GM19043 (cell line): ENCODE measurements at regions not wholly inside any gene's neighbourhood (a gene's known extent, or its start where the extent isn't known, plus 50 kb on each side); places are given as distances from the start of the nearest gene placed in this dataset.

Source experiments
- ATAC-seq: cut with Tn5 transposase; IDR thresholded peaks from one replicate; pipeline ENCODE4 v1.9.1; 2021; ENCODE audit warnings: low read depth; ENCODE audit not compliant: unreplicated experiment

DNA sequence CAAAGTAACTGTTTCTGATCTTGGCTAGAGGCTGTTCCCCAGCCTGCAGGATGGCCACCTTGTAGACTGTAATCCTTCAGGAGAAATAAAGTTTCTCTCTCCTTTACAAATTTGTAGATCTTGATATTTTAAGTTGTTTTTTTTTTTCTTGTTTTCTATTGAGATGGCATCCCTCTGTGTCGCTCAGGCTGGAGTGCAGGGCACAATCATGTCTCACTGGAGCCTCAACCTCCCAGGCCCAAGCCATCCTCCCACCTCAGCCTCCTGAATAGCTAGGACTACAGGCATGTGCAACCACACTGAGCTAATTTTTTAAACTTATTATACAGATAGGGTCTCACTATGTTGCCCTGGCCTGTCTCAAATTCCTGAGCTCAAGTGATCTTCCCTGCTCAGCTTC lies 389.8 kb upstream of the LRRC4C start:
- ATAC-seq: no peak

DNA sequence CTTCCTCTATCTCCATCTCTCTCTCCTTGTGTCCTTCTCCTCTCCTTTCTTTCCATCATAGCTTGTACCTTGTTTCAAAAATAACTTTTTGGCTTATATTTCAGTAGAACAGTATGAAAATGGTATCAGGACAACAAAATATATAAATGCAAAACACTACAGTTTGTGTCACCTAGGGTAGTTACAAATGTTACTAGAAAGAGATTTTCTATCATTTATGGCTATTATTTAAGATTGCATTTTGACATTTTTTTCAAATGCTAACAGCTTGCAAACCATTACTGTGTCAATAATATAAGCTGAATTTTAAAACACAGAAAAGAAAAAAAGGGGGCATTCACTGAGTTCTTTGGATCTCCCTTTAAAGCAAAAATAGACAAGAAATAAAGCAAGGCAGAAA lies 392.3 kb upstream of the LRRC4C start:
- ATAC-seq: no peak

DNA sequence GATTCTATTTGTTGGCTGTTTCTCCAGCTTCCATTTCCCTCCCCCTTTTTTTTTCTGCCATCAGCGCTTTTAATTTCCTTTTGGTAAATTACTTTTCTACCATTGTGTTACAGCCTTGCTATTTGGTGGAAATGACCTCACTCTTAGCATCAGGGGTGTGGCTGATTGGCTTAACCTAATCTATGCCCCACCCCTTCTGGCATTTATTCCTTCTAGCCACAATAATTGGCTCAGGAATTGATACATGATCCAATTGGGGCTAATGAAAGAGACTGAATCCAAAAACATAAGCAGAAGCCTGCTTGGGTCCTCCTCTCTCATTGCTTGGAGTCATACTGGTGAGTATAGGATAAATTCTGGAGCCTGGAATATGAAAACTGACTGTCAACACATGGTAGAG lies 402.4 kb upstream of the LRRC4C start:
- ATAC-seq: no peak

DNA sequence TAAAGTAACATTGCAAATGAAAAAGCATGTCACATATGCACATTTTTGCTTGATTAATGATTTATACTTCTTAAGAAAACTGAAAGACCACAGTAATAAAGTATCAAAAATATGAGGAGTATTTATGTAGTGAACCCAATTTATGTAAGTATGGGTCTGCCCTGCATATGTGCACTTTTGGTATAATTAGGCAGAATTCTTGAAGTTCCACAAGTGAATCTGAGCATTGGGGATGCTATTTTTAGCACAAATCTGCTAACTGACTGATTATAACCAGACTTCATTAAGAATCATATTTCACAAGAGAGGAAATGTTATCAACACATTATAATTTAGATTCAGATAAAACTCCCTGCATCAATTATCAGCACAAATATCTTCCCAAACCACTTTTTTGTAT lies 407.1 kb upstream of the LRRC4C start:
- ATAC-seq: no peak

DNA sequence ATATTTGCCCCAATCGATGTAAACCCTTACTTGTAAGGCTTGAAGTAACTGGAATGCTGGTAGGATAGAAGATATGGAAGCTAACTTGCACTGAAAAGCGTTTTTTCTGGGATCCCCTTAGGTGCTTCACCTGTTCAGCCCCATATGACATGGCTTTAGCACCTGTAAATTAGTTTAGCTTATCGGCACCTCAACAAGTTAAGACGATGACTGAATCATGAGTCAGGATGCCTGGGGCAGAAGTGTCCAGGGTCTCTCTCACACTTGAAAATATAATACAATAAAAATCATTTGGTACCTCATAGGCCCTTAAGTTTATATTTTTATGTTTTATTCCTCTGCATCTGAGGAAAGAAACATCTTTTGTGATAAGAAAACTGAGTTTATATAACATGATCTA lies 409.2 kb upstream of the LRRC4C start:
- no peak for ATAC-seq

DNA sequence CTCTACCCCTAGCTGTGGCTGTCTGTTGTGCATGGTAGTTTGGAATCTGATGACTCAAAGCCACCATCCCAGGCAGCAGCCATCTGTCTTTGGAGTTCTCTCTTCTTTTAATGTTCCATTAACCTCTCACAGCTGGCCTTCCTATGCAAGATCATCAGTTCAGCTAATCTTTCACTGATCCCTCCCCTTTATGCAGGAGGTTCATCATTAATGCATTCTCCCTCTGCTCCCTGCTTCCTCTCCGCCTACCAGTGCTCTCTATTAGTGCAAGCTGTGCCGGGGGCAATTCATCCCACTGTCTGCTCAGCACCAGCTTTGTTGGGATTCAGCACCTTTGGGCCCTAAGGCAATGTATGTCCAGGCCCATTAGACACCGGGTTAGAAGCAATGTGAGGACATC lies 413.0 kb upstream of the LRRC4C start:
- no peak for ATAC-seq

DNA sequence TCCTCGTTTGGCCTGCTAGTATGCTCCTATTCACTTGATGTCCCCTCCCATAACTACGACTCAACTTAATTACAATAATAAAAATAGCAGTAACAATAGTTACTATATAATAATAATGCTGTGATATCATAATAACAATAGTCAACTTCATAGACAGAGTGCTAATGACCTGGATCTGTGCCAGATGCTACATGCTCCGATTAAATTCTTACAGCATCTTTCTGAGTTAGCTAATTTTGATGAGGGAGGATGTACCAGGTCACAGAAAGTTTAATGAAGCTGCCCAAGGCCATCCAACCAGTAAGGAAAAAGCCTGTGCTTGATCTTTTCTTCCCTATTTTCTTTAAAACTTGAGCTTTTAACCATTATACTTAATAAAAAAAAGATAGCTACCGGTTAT lies 413.4 kb upstream of the LRRC4C start:
- no peak for ATAC-seq

DNA sequence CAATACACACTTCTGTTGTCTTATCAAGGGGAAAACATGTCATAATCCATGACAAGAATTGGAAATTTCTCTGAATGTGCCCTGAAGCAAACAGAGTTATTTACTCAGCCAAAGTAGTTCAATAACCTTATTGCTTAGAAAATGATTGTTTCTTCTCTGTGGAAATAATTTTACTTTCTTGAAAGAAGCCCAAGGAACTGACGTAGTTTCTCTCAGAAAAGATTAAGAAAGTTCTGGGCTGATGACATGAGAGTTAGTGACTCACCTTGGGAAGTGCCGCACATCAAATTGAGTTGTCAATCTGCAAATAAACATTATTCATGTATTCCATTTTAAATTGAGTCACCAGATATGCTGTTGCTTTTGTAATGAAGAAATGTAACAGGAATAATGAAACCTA lies 418.6 kb upstream of the LRRC4C start:
- ATAC-seq: no peak

DNA sequence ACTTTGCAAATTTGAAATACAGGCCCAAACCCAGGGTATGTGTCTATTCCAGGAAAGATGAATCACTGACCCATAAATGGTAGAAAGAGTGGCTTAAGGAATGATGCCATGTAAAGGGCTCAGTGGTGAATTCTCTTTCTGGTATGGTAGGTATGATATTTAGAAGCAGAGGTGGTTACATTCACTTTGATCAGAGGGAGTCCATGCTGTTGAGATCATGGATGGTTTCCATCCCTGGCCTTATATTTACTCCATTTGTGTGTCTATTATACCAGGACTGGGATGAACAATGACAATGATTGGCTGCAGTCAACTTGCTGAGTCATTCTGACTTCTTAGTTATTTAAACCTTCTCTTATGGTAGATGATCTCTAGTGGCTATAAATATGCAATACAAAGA lies 419.8 kb upstream of the LRRC4C start:
- ATAC-seq: no peak

DNA sequence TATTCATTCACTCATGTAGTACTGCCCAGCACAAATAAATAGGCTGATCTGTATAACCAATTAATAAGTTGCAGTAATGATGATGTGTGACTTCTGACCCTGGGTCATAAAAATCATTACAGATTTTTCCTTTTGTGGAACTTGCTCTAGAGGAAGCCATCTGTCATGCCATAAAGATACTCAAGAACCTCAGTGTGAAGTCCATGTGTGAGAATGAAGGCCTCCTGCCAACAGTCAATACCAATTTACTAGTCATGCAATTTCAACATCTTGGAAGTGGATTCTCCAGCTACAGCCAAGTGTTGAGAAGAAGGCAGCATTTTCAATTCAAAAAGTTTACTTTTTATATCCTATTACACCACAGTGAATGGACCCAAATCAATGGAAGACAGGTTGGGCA lies 435.6 kb upstream of the LRRC4C start:
- no peak for ATAC-seq

DNA sequence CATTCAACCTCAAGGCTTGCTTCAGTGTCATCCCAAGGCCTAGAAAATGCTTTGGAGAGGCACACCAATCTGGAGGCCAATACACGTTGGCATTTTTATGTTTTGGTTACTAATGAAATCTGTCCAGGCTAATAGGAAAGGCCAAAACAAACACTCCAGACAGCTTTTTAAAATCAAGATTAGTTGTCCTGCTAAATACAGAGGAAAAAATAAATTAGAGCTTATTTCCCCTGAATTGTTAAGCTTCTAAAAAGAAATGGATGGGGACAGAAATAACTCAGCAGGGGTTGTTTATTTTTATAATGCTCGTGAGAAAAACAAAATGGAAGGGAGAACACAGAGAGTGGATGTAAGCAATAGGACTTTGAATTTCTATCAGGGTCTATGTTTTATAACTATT lies 438.5 kb upstream of the LRRC4C start:
- ATAC-seq: no peak

DNA sequence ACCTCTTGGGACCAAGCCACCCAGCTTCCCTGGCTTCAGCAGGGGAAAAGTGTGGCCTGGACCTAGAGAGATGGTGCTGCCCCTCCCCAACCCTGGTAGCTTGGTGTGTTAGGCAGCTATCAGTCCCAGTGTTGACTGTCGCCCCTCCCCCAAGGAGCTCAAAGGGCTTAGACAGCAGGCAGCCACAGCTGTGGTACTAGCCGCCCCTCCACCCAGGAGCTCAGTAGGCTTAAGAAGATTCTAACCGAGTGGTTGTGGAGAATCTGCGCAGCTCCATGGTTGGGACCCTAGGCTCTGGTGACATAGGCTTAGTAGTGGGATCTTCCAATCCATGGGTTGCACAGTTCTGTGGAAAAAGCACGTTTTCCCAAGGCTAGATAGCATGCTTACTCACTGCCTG lies 458.4 kb upstream of the LRRC4C start:
- ATAC-seq: no peak

DNA sequence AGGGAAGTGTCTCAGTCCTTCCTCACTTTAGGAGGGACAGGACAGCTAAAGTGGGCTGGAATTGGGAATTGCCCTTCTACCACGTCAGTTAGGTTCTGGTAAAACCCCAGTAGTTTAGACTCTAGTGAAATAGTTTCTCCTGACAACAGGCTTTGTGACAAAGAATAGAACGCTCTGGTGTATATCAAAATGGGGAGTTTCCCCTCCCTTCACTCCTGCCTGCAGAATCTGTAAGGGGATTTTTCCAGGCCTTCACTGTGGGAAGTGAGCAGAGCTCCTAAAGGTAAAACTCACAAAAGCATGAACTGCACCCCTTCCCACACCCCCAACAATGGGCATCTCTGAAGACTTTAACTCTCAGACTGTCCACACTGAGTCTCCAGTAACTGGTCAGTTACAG lies 460.9 kb upstream of the LRRC4C start:
- no peak for ATAC-seq

DNA sequence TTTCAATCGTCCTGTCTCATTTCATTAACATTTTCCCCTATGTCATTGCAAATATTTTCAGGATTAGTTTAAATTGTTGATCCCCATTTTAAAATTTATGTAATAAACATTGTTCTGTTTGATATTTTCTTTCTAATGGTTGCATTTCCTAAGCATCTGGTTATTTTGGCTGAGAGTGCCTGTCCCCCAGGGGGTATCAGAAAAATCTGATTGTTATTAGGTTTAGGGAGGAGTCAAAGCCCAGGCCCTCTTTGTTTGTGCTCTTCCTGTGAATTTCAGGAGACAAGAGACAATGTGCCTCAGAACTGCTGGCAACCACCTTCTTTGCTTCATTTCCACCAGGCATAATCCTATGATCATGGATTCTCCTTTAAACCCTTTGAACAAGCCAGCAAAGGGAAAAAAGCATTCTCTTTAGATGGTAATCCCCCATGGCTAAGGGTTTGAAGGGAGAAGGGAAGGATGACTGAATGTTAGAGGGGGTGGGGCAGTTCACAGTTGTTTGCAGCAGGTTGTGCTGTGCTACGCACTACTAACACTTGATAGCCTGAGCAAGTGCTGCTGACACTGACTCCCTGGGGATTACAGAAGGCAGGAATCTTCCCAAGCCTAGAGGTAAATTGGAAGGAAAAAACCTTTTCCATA lies 462.4 kb upstream of the LRRC4C start:
- ATAC-seq: no peak

DNA sequence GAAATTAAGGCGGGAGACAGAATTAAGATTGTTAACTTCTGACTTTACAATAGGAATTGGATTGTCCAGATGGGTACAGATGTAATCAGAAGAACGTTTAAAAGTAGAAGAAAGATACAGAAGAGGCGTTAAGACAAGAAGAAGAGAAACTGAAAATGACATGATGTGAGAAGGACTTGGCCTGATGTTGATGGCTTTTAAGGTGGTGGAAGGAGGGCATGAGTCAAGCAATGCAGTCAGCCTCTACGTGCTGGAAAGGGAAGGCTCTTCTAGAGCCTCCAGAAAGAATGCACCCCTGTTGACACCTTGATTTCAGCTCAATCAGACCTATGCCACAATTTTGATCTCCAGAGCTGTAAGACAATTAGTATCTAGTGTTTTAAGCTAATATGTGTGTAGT lies 466.9 kb upstream of the LRRC4C start:
- no peak for ATAC-seq

DNA sequence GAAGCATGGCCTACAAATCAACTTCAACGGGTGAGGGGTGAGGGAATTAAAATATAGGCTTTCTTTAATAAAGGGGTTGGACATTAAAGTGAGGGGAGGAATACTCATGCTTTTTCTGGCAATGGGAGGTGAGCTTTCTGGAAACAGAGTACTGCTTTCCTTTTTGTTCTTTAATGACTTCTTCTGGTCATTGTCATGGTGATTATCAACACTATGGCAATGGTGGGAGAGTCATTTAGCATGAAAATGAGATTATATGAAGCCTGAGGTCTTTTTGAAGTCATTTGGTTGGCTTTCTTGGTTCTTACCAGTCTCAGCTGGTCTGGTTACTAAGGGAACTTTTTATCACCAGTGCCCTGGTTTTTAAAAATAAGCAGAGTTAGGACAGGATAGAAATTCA lies 475.8 kb upstream of the LRRC4C start:
- no peak for ATAC-seq

DNA sequence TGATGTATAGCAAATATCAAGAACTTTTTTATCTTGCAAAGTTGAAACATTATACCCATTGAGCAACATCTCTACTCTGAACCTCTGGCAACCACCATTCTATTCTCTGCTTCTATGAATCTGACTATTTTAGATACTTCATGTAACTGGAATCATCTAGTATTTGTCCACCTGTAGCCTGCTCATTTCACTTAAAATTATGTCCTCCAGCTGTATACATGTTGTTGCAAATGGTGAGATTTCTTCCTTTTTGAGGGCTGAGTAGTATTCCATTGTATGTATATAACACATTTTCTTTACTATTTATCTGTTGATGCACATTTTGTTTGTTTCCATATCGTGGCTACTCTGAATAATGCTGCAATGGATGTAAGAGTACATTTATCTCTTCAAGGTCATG lies 476.3 kb upstream of the LRRC4C start:
- no peak for ATAC-seq

DNA sequence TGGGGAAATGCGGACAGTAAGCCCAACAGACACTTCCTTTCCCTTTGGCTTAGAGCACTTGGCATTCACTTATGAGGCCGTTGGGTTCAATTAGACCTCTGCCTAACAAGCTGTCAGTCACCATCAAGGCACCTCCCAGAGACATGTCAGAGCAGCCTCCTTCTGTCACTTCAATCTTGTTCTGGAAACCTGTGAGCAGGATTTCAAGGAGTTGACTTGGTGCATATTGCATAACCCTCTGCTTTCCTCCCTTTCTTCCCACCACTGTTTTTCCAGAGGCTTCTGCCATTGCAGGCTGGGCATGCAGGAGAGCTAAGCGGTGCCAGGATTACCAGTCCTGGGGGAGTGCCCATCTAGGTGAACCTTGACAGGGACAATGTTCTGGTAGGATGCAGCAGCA lies 484.2 kb upstream of the LRRC4C start:
- no peak for ATAC-seq

DNA sequence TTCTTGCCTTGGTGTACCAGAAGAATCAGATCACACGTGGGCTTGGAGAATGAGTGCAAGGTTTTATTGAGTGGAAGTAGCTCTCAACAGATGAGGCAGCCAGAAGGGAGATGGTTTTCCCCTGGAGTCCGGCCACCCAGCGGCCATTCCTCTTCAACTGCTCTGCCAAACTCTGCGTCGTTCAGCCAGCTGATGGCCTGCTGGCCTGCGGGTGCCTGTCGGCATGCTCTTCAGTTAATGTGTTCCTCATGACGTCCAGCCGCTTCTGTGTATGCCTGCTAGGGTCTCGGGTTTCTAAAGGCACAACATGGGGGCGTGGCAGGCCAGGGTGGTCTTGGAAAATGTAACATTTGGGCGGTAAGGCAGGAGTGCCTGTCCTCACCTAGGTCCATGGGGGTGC lies 487.9 kb upstream of the LRRC4C start:
- ATAC-seq: no peak

DNA sequence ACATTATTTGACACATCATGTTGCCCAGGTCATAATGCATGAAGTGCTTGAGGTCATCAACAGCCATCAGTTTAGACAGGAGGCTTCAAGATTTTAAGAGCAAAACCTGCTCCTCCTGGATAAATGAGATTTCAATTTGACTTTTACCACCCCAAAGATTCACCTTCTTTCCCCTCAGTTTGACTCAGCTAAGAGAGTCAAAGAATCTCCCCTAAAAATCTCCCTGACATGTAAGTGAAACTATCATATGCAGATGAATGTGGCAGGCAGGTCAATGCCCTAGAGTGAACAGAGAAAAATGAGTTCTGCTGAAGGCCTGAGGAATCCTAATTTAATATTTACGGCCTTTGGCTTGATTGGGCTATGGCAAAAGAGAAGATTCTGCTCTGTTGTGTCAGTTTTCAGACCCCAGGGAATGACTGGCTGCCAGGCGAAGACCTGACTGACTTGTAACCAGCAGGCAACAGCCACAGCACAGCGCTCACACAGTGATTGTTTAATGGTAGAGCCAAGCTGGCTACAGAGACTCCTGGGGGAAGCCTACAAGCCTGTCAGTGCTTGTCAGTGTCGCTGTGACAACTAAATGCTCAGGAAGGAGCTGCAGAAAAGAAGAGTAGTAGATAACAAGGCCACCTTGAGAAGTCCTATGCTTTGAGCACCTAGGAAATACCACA lies 491.2 kb upstream of the LRRC4C start:
- no peak for ATAC-seq

DNA sequence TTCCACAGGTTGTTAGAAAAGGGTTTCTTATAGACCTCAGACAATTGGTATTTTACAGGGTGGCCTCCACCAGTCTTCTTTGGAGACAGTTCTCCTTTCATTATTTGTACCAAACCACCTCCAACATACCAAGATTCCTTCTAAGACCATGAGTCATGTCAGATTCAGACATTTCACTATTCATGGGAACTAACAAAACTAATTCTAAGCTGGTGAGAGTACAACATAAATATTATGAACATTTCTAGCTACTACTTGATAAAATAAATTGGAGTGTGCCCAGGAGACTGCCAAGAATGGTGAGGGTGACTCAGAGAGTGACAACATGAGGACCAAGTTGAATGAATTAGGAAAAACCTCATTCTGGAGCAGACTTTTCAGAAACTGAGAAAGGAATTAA lies 494.6 kb upstream of the LRRC4C start:
- no peak for ATAC-seq

DNA sequence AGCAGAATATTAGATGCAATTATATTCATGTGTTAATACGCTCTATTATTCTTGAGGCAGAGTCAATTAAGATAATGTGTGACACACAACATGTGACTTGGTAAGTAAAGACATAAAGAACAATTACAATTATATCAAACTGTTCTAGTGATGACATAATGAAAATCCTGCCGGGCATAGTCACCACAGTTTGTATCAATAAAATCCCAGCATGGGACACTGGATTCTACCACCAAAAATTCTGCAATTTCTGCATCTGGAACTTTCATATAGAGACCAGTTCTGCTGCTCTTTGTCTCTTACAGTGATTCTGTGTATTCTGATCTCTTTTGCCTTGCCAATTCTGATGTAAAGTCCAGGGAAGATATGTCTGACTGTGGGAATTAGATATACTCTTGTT lies 495.6 kb upstream of the LRRC4C start:
- no peak for ATAC-seq
